ENCODE measurements at regions not wholly inside any gene's neighbourhood (a gene's known extent, or its start where the extent isn't known, plus 50 kb on each side); places are given as distances from the start of the nearest gene placed in this dataset.
"Not testable (repeated sequence)": the region's sequence is repeated elsewhere in the genome, so short reads cannot be mapped to it uniquely, and the experiment has no call there.

DNA sequence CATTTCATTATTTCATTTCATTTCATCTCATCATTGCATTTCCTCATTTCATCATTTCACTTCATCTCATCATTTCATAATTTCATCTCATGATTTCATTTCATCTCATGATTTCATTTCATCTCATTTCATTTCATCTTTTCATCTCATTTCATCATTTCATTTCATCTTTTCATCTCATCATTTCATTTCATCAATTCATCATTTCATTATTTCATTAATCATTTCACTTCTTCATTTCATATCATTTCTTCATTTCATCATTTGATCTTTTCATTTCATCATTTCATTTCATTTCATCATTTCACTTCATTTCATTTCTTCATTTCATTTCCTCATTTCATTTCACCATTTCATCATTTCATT lies 176.8 kb downstream of the ZNF92 start:
- ATAC-seq; BruUV-seq (replicated peaks); DNase-seq (ENCODE audit: extremely low read depth in 1 of 4, low spot score in 3 of 4); H3K4me3 ChIP-seq; H3K27me3 ChIP-seq (ENCODE audit: control insufficient read depth in 2 of 2, insufficient read depth in 2 of 2, low read length in 2 of 2); H3K4me2 ChIP-seq (ENCODE audit: insufficient read depth, low read length); H3K9me1 ChIP-seq (ENCODE audit: control insufficient read depth, insufficient read depth, low read length); H4K20me1 ChIP-seq (replicated peaks; ENCODE audit: control insufficient read depth, insufficient read depth, low read length); H3K9me3 ChIP-seq (replicated peaks; ENCODE audit: control insufficient read depth, insufficient read depth, low read depth, low read length); H3K9ac ChIP-seq (ENCODE audit: insufficient read depth in 1 of 2, low read depth in 2 of 2, low read length in 2 of 2); H3K79me2 ChIP-seq (ENCODE audit: control insufficient read depth, insufficient read depth, low read length); POLR2A ChIA-PET; H3K4me1 ChIP-seq (replicated peaks in 1 of 2; ENCODE audit: control insufficient read depth in 2 of 2, insufficient read depth in 2 of 2, low read length in 2 of 2); FAIRE-seq; H3K36me3 ChIP-seq (ENCODE audit: control insufficient read depth, insufficient read depth, low read length); intact Hi-C loops (cut with micrococcal nuclease); CTCF ChIA-PET (ENCODE audit: low intra/inter-chr PET ratio); H3K27ac ChIP-seq (ENCODE audit: extremely low read depth, low read depth, low read length); in situ Hi-C loops (cut with MboI); H2AFZ ChIP-seq (ENCODE audit: low read depth, low read length): not testable (repeated sequence)
- TF ChIP-seq TRIM24 (IDR thresholded peaks at IDR 0.05), result peak; percentile 50 to 88; a peak in 3 of 4 replicates
- TF ChIP-seq ZNF24 (IDR thresholded peaks at IDR 0.05), result peak; percentile 93

DNA sequence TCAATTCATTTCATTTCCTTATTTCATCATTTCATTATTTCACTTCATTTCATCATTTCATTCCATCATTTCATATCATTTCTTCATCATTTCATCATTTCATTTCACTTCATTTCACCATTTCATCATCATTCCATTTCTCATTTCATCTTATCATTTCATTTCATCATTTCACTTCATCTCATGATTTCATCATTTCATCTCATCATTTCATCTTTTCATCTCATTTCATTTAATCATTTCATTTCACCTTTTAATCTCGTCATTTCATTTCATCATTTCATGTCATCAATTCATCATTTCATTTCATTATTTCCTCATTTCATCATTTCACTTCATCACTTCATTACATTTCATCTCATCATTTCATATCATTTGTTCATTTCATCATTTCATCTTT lies 177.4 kb downstream of the ZNF92 start:
- H4K20me1 ChIP-seq (replicated peaks; ENCODE audit: control insufficient read depth, insufficient read depth, low read length); H3K4me3 ChIP-seq; H3K9me1 ChIP-seq (ENCODE audit: control insufficient read depth, insufficient read depth, low read length); H2AFZ ChIP-seq (ENCODE audit: low read depth, low read length); FAIRE-seq; H3K9ac ChIP-seq (ENCODE audit: insufficient read depth in 1 of 2, low read depth in 2 of 2, low read length in 2 of 2); H3K79me2 ChIP-seq (ENCODE audit: control insufficient read depth, insufficient read depth, low read length); H3K36me3 ChIP-seq (ENCODE audit: control insufficient read depth, insufficient read depth, low read length); ATAC-seq; H3K4me2 ChIP-seq (ENCODE audit: insufficient read depth, low read length); CTCF ChIA-PET (ENCODE audit: low intra/inter-chr PET ratio); DNase-seq (ENCODE audit: extremely low read depth in 1 of 4, low spot score in 3 of 4); H3K27me3 ChIP-seq (ENCODE audit: control insufficient read depth in 2 of 2, insufficient read depth in 2 of 2, low read length in 2 of 2); BruUV-seq (replicated peaks); H3K4me1 ChIP-seq (replicated peaks in 1 of 2; ENCODE audit: control insufficient read depth in 2 of 2, insufficient read depth in 2 of 2, low read length in 2 of 2); H3K9me3 ChIP-seq (replicated peaks; ENCODE audit: control insufficient read depth, insufficient read depth, low read depth, low read length); H3K27ac ChIP-seq (ENCODE audit: extremely low read depth, low read depth, low read length); POLR2A ChIA-PET; intact Hi-C loops (cut with micrococcal nuclease); in situ Hi-C loops (cut with MboI): not testable (repeated sequence)
- WGBS (ENCODE audit: insufficient coverage, low coverage, missing lambda C conversion rate), result 41% methylated on average over 1 of the region's 1 CpG
- TF ChIP-seq THRB (CRISPR knock-in tag; conservative IDR thresholded peaks at IDR 0.05), result 0 out of 2 replicates have a peak, but pooled peaks have one; percentile 61
- TF ChIP-seq TRIM24 (IDR thresholded peaks at IDR 0.05), result peak; percentile 99 to 100
- TF ChIP-seq BRD9 (IDR thresholded peaks at IDR 0.05; ENCODE audit: low read depth, partially characterized antibody), result peak; percentile 75
- peak; percentile 29; the same call in 1 of the 2 replicates for TF ChIP-seq SMARCA4 (IDR thresholded peaks at IDR 0.05)
- peak; percentile 50; the same call in 1 of the 2 replicates for TF ChIP-seq ZSCAN32 (CRISPR knock-in tag; IDR thresholded peaks at IDR 0.05)
- TF ChIP-seq ARNT (IDR thresholded peaks at IDR 0.05), result 0 out of 4 replicates have a peak, but pooled peaks of 1 of the 2 experiments have one; percentile 53
- TF ChIP-seq ARID1B (IDR thresholded peaks at IDR 0.05), result peak; percentile 44; the same call in 1 of the 2 replicates
- TF ChIP-seq, protein P1, sequence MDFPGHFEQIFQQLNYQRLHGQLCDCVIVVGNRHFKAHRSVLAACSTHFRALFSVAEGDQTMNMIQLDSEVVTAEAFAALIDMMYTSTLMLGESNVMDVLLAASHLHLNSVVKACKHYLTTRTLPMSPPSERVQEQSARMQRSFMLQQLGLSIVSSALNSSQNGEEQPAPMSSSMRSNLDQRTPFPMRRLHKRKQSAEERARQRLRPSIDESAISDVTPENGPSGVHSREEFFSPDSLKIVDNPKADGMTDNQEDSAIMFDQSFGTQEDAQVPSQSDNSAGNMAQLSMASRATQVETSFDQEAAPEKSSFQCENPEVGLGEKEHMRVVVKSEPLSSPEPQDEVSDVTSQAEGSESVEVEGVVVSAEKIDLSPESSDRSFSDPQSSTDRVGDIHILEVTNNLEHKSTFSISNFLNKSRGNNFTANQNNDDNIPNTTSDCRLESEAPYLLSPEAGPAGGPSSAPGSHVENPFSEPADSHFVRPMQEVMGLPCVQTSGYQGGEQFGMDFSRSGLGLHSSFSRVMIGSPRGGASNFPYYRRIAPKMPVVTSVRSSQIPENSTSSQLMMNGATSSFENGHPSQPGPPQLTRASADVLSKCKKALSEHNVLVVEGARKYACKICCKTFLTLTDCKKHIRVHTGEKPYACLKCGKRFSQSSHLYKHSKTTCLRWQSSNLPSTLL (IDR thresholded peaks at IDR 0.05), result peak; percentile 65; the same call in 1 of the 2 replicates
- TF ChIP-seq EHMT2 (IDR thresholded peaks at IDR 0.05), result peak; percentile 53; the same call in 1 of the 2 replicates
- TF ChIP-seq, protein P2, sequence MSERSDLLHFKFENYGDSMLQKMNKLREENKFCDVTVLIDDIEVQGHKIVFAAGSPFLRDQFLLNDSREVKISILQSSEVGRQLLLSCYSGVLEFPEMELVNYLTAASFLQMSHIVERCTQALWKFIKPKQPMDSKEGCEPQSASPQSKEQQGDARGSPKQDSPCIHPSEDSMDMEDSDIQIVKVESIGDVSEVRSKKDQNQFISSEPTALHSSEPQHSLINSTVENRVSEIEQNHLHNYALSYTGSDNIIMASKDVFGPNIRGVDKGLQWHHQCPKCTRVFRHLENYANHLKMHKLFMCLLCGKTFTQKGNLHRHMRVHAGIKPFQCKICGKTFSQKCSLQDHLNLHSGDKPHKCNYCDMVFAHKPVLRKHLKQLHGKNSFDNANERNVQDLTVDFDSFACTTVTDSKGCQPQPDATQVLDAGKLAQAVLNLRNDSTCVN (CRISPR knock-in tag; IDR thresholded peaks at IDR 0.05), result peak; percentile 68; the same call in 1 of the 2 replicates
- peak; percentile 88 for TF ChIP-seq LARP7 (IDR thresholded peaks at IDR 0.05)
- 0 out of 2 replicates have a peak, but pooled peaks have one; percentile 58 for TF ChIP-seq ELF4 (CRISPR knock-in tag; IDR thresholded peaks at IDR 0.05)
- peak; percentile 82 for TF ChIP-seq BCOR (IDR thresholded peaks at IDR 0.05)
- peak; percentile 91; the same call in 1 of the 2 replicates for TF ChIP-seq HLTF (IDR thresholded peaks at IDR 0.05)
- 0 out of 2 replicates have a peak, but pooled peaks have one; percentile 82 for TF ChIP-seq YBX1 (IDR thresholded peaks at IDR 0.05)

Data from K562 (cell line).